ENCODE measurements at regions not wholly inside any gene's neighbourhood (a gene's known extent, or its start where the extent isn't known, plus 50 kb on each side); places are given as distances from the start of the nearest gene placed in this dataset.

GRCh38 chrX:88526385-88526784, 220.6 kb upstream of the CPXCR1 start:
- DNase-seq (ENCODE audit: low read depth): no peak
- no peak for TF ChIP-seq CTCF (conservative IDR thresholded peaks at IDR 0.05; ENCODE audit: low read depth, low read length)
- H3K4me3 ChIP-seq (ENCODE audit: low read depth, low read length): no peak overlapping the region

- no peak overlapping the region for H3K4me3 ChIP-seq (ENCODE audit: low read depth, low read length)
- DNase-seq (ENCODE audit: low read depth): no peak
Measured at GRCh38 chrX:88558421-88558820, 188.6 kb upstream of the CPXCR1 start.

GRCh38 chrX:88560673-88561330, 186.2 kb upstream of the CPXCR1 start:
- no peak for TF ChIP-seq CTCF (conservative IDR thresholded peaks at IDR 0.05; ENCODE audit: low read depth, low read length)
- no peak overlapping the region for H3K4me3 ChIP-seq (ENCODE audit: low read depth, low read length)
- DNase-seq (ENCODE audit: low read depth): no peak

More at GRCh38 chrX:88558421-88558820, 188.6 kb upstream of the CPXCR1 start:
- no peak for TF ChIP-seq CTCF (conservative IDR thresholded peaks at IDR 0.05; ENCODE audit: low read depth, low read length)

DNA sequence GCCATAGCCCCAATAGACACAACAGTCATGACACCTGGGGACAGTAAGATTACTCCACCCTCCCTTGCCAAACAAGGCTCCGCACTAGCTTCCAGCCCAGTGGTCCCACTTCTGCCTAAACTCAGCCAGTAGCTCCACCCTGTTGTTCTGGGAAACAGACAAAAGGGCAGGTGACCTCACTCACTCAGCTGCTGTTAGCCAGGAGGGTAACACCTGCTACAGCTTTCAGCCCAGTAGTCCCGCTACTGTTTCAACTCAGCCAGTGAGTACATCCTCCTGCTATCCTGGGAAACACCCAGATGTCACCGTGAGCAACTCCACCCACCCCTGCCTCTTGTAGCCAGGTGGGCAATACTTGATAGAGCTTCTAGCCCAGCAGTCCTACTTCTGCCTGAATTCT, 162.7 kb upstream of the CPXCR1 start:
- H3K4me3 ChIP-seq (ENCODE audit: low read depth, low read length): no peak overlapping the region
- DNase-seq (ENCODE audit: low read depth): no peak
- no peak for TF ChIP-seq CTCF (conservative IDR thresholded peaks at IDR 0.05; ENCODE audit: low read depth, low read length)

- no peak overlapping the region for H3K4me3 ChIP-seq (ENCODE audit: low read depth, low read length)
- no peak for TF ChIP-seq CTCF (conservative IDR thresholded peaks at IDR 0.05; ENCODE audit: low read depth, low read length)
- DNase-seq (ENCODE audit: low read depth): no peak
Measured at GRCh38 chrX:88586317-88586716, 160.7 kb upstream of the CPXCR1 start.

DNA sequence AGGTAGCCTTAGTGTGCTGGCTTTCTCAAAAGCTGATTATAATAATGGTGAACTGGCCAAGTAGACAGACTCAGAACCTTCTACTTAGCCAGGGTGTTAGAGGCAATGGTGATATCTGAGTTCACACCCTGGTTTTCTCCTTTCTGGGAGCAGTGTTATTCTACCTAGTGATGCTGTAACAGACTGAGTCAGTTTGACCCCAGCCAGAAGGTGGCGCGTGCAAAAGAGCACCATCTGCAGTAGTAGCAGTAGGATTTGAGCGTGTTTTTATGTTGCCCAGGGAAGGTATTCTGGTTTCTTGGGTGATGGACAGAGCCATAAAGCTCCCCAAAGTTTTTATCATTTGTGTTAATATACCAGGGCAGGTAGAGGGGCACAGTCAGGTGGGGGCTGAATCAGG, 143.8 kb upstream of the CPXCR1 start:
- no peak for DNase-seq (ENCODE audit: low read depth)
- no peak for TF ChIP-seq CTCF (conservative IDR thresholded peaks at IDR 0.05; ENCODE audit: low read depth, low read length)
- no peak overlapping the region for H3K4me3 ChIP-seq (ENCODE audit: low read depth, low read length)
